ENCODE measurements at regions not wholly inside any gene's neighbourhood (a gene's known extent, or its start where the extent isn't known, plus 50 kb on each side); places are given as distances from the start of the nearest gene placed in this dataset.
A peak's percentile ranks its signal among the peaks of the same experiment; 100 is the strongest.

- DNase-seq = no peak
- Histone ChIP-seq H3K4me1 (no peaks in the 10 kb centered on the region), H3K4me3 (no peak overlapping the region), H3K27ac (replicated peaks) (no peak overlapping the region), H3K9me3 (replicated peaks) (no peaks in the 10 kb centered on the region), H3K27me3 (ENCODE audit: low read depth) (no peaks in the 10 kb centered on the region), H3K36me3 (no peaks in the 10 kb centered on the region)
- intact Hi-C loops (cut with micrococcal nuclease) = no loop called here
- no peak for TF ChIP-seq CTCF (IDR thresholded peaks at IDR 0.05; ENCODE audit: borderline replicate concordance)
These were observed 150.7 kb upstream of the BTBD3 start for GRCh38 chr20:11766961-11767360.

- TF ChIP-seq CTCF (IDR thresholded peaks at IDR 0.05; ENCODE audit: borderline replicate concordance) = no peak
- H3K9me3 ChIP-seq (replicated peaks) = peaks cover 15% of the 10 kb centered on the region
- intact Hi-C loops (cut with micrococcal nuclease) = no loop called here
These were observed 147.9 kb upstream of the BTBD3 start for GRCh38 chr20:11769825-11770224.

GRCh38 chr20:11772226-11772730 is 145.4 kb upstream of the BTBD3 start:
- H3K36me3 ChIP-seq = no peaks in the 10 kb centered on the region
- no peak overlapping the region for H3K4me3 ChIP-seq
- H3K27ac ChIP-seq (replicated peaks) = no peak overlapping the region
- DNase-seq = no peak
- intact Hi-C loops (cut with micrococcal nuclease) = no loop called here
- H3K27me3 ChIP-seq (ENCODE audit: low read depth) = no peaks in the 10 kb centered on the region
- no peak for TF ChIP-seq CTCF (IDR thresholded peaks at IDR 0.05; ENCODE audit: borderline replicate concordance)
- H3K9me3 ChIP-seq (replicated peaks) = peaks cover 15% of the 10 kb centered on the region
- no peaks in the 10 kb centered on the region for H3K4me1 ChIP-seq

More at GRCh38 chr20:11769825-11770224, 147.9 kb upstream of the BTBD3 start:
- no peak overlapping the region for H3K27ac ChIP-seq (replicated peaks)
- no peaks in the 10 kb centered on the region for H3K36me3 ChIP-seq
- H3K4me1 ChIP-seq = no peaks in the 10 kb centered on the region
- H3K27me3 ChIP-seq (ENCODE audit: low read depth) = no peaks in the 10 kb centered on the region
- H3K4me3 ChIP-seq = no peak overlapping the region
- no peak for DNase-seq

- intact Hi-C loops (cut with micrococcal nuclease) = no loop called here
- peaks cover 15% of the 10 kb centered on the region for H3K9me3 ChIP-seq (replicated peaks)
- DNase-seq = no peak
- no peaks in the 10 kb centered on the region for H3K4me1 ChIP-seq
- H3K27me3 ChIP-seq (ENCODE audit: low read depth) = no peaks in the 10 kb centered on the region
- TF ChIP-seq CTCF (IDR thresholded peaks at IDR 0.05; ENCODE audit: borderline replicate concordance) = no peak
- H3K4me3 ChIP-seq = no peak overlapping the region
- no peak overlapping the region for H3K27ac ChIP-seq (replicated peaks)
- H3K36me3 ChIP-seq = no peaks in the 10 kb centered on the region
These were observed 141.0 kb upstream of the BTBD3 start for GRCh38 chr20:11776687-11777086.

- no peaks in the 10 kb centered on the region for H3K4me1 ChIP-seq
- peak overlapping the region; percentile 33 for H3K4me3 ChIP-seq
- peak overlapping the region; percentile 0 for H3K27ac ChIP-seq (replicated peaks)
- no peak for DNase-seq
- no peaks in the 10 kb centered on the region for H3K36me3 ChIP-seq
- intact Hi-C loops (cut with micrococcal nuclease) = no loop called here
- H3K27me3 ChIP-seq (ENCODE audit: low read depth) = no peaks in the 10 kb centered on the region
- TF ChIP-seq CTCF (IDR thresholded peaks at IDR 0.05; ENCODE audit: borderline replicate concordance) = no peak
- peaks cover 15% of the 10 kb centered on the region for H3K9me3 ChIP-seq (replicated peaks)
These were observed 140.1 kb upstream of the BTBD3 start for GRCh38 chr20:11777387-11778205.
